K562 (cell line): ENCODE measurements at regions not wholly inside any gene's neighbourhood (a gene's known extent, or its start where the extent isn't known, plus 50 kb on each side); places are given as distances from the start of the nearest gene placed in this dataset.

ENCODE experiments used
- BCLAF1 ChIP-seq, 2 experiments: fragments of 450-650 bp in 1 of 2; IDR thresholded peaks; 2 replicates each; pipeline ENCODE4 v1.6.1; 2011 to 2017; ENCODE audit warnings: low read depth in 2 of 2, antibody characterized with exemption in 1 of 2, borderline replicate concordance in 1 of 2, low read length in 1 of 2, mild to moderate bottlenecking in 1 of 2, mixed read lengths in 1 of 2; ENCODE audit not compliant: control insufficient read depth in 1 of 2
- BCOR ChIP-seq: fragments of 450-650 bp; IDR thresholded peaks from 2 replicates; pipeline ENCODE4 v1.6.1; 2016
- MAZ ChIP-seq, 2 experiments: fragments of 450-650 bp in 1 of 2; sonication (generic) in 1 of 2; formaldehyde crosslinking; IDR thresholded peaks in 1 of 2; conservative IDR thresholded peaks in 1 of 2; 2 replicates each; pipeline versions ENCODE4 v1.4.0 to v1.5.0; 2020; ENCODE audit warnings: mild to moderate bottlenecking in 1 of 2, missing genetic modification reagents in 1 of 2
- MEIS2 ChIP-seq: fragments of 450-650 bp; IDR thresholded peaks from 2 replicates; pipeline ENCODE4 v1.6.1; 2014; ENCODE audit warnings: mild to moderate bottlenecking; ENCODE audit not compliant: partially characterized antibody
- NR2F6 ChIP-seq: fragments of 450-650 bp; formaldehyde crosslinking; IDR thresholded peaks from 2 replicates; pipeline ENCODE4 v1.4.0; 2020; ENCODE audit warnings: mild to moderate bottlenecking
- RAD21 ChIP-seq, 2 experiments: fragments of 250-450 bp in 1 of 2; fragments of 450-650 bp in 1 of 2; sonication (Bioruptor Pico) in 1 of 2; formaldehyde crosslinking in 1 of 2; IDR thresholded peaks in 1 of 2; conservative IDR thresholded peaks in 1 of 2; 2 replicates each; pipeline versions ENCODE4 v1.4.0 to v1.8.0; 2020 to 2022; ENCODE audit warnings: mild to moderate bottlenecking in 2 of 2, moderate library complexity in 1 of 2
- ZBED1 ChIP-seq: IDR thresholded peaks from 2 replicates; pipeline ENCODE4 v1.6.1; 2014
- TF ChIP-seq, protein P1 (sequence below), 2 experiments: fragments of 450-650 bp; IDR thresholded peaks; 2 replicates each; pipeline ENCODE4 v1.6.1; 2016; ENCODE audit warnings: mild to moderate bottlenecking in 2 of 2, borderline replicate concordance in 1 of 2, low read depth in 1 of 2, moderate library complexity in 1 of 2

GRCh38 chr1:73782901-73783300 is 415.1 kb downstream of the LRRIQ3 start (continued):
- TF ChIP-seq BCLAF1 (IDR thresholded peaks at IDR 0.05; ENCODE audit: borderline replicate concordance in 1 of 2, control insufficient read depth in 1 of 2, low read depth in 2 of 2, low read length in 1 of 2) (no peak), ZBED1 (no peak), NR2F6 (CRISPR knock-in tag) (no peak), MAZ (CRISPR knock-in tag; conservative IDR thresholded peaks at IDR 0.05 in 1 of 2, IDR thresholded peaks at IDR 0.05 in 1 of 2) (no peak), BCOR (no peak), MEIS2 (no peak), RAD21 (CRISPR knock-in tag; conservative IDR thresholded peaks at IDR 0.05 in 1 of 2, IDR thresholded peaks at IDR 0.05 in 1 of 2) (no peak)
- TF ChIP-seq, protein P1, sequence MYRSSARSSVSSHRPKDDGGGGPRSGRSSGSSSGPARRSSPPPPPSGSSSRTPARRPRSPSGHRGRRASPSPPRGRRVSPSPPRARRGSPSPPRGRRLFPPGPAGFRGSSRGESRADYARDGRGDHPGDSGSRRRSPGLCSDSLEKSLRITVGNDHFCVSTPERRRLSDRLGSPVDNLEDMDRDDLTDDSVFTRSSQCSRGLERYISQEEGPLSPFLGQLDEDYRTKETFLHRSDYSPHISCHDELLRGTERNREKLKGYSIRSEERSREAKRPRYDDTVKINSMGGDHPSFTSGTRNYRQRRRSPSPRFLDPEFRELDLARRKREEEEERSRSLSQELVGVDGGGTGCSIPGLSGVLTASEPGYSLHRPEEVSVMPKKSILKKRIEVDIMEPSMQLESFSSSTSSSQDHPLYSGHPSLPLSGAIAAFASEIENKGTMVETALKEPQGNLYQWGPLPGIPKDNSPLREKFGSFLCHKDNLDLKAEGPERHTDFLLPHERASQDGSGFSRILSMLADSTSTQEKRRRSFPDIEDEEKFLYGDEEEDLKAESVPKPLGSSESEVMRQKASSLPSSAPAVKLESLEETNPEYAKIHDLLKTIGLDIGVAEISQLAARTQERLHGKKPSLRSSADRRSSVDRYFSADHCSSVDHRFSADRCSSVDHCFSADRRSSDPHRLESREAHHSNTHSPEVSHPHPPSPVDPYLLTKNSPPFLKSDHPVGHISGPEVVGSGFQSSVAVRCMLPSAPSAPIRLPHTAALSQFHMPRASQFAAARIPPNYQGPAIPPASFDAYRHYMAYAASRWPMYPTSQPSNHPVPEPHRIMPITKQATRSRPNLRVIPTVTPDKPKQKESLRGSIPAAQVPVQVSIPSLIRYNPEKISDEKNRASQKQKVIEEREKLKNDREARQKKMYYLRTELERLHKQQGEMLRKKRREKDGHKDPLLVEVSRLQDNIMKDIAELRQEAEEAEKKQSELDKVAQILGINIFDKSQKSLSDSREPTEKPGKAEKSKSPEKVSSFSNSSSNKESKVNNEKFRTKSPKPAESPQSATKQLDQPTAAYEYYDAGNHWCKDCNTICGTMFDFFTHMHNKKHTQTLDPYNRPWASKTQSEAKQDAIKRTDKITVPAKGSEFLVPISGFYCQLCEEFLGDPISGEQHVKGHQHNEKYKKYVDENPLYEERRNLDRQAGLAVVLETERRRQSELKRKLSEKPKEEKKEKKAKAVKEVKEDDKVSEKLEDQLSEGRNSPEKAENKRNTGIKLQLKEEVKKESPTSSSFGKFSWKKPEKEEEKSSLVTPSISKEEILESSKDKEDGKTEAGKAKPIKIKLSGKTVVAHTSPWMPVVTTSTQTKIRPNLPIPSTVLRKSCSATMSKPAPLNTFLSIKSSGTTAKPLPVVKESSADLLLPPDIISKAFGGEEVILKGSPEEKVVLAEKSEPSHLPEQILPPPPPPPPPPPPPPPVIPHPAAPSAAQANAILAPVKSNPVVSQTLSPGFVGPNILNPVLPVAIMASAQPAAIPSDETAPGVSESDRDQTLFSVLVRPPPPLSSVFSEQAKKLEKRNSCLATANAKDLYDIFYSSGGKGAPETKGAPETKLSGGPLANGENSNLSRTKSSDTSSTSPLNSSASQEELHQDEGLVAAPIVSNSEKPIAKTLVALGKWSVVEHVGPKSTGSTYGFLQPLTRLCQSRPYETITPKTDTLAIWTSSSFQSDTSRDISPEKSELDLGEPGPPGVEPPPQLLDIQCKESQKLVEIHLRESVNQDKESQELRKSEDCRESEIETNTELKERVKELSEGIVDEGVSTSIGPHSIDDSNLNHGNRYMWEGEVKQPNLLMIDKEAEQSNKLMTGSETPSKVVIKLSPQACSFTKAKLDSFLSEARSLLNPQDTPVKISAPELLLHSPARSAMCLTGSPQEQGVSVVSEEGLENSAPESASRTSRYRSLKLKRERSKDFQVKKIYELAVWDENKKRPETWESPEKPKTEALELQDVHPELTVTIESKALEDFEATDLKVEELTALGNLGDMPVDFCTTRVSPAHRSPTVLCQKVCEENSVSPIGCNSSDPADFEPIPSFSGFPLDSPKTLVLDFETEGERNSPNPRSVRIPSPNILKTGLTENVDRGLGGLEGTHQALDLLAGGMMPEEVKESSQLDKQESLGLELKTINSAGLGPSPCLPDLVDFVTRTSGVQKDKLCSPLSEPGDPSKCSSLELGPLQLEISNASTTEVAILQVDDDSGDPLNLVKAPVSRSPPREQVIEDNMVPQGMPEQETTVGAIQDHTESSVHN (IDR thresholded peaks at IDR 0.05; ENCODE audit: borderline replicate concordance in 1 of 2, low read depth in 1 of 2), result no peak
